ENCODE measurements at regions not wholly inside any gene's neighbourhood (a gene's known extent, or its start where the extent isn't known, plus 50 kb on each side); places are given as distances from the start of the nearest gene placed in this dataset.
A peak's percentile ranks its signal among the peaks of the same experiment; 100 is the strongest.
"Not testable (repeated sequence)": the region's sequence is repeated elsewhere in the genome, so short reads cannot be mapped to it uniquely, and the experiment has no call there.

DNA sequence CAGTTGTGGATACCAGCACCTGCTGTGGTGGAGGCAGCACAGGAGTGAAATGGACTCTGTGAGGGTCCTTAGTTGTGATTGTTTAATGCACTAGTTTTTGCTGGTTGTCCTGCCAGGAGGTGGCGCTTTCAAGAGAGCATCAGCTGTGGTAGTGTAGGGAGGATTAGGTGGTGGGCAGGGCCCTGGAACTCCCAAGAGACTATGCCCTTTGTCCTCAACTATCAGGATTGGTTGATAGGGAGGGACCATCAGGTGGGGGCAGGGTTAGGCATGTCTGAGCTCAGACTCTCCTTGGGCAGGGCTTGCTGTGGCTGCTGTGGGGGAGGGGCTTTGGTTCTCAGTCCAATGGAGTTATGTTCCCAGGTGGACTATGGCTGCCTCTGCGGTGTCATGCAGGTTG, 121.9 kb downstream of the RRAGB start:
- Histone ChIP-seq H3K27ac (ENCODE audit: low read length) (no peak overlapping the region), H3K36me3 (replicated peaks; ENCODE audit: low read depth, low read length) (no peaks in the 10 kb centered on the region), H3K9ac (ENCODE audit: low read length) (no peak overlapping the region), H2AFZ (ENCODE audit: low read depth, low read length) (no peak overlapping the region), H3K4me3 (ENCODE audit: low read length) (no peak overlapping the region), H3K79me2 (ENCODE audit: low read length) (no peaks in the 10 kb centered on the region), H3K27me3 (ENCODE audit: low read depth, low read length) (no peaks in the 10 kb centered on the region), H3K4me1 (ENCODE audit: low read length) (no peaks in the 10 kb centered on the region), H3K9me3 (ENCODE audit: insufficient read depth, low read length) (no peaks in the 10 kb centered on the region), H4K20me1 (ENCODE audit: insufficient read depth, low read length) (no peaks in the 10 kb centered on the region), H3K4me2 (ENCODE audit: low read length) (no peak overlapping the region)
- TF ChIP-seq CTCF (IDR thresholded peaks at IDR 0.05; ENCODE audit: low read depth, low read length), result peak; percentile 43
- no peak for TF ChIP-seq EZH2phosphoT487 (IDR thresholded peaks at IDR 0.05; ENCODE audit: low read depth)

DNA sequence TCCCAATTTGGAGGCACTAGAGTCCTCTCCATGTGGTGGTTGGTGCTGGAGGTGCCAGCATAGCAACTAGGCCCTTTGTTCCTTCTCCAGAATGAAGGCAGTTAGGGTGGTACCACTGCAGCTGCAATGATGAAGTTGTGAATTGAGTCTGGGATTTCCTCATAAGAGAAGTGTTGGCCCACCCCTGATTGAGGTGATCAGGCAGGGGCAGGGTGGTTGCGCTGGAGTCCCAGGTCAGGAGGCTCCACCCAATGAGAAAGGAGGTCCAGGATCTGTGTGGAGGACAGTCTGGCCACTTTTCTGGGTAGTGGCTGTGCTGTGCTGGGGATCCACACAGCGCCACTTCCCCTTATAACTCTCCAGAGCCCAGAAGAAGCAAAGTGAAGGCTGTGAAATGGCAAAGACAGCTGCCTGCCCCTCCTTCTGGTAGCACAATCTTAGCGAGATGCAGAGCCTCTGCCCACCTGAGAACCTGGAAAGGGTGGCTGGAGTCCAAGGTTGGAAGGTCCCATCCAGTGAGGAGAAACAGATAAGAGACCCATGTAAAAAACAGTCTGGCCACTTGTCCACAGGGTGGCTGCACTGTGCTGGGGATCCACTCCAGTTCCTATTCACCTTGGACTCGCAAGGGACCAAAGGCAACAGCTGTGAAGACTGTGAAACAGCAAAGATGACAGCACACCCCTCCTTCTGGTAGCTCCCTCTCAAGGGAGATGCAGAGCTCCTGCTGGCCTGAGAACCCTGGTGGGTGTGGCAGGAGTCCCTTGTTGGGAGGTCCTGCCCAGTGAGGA, 124.6 kb downstream of the RRAGB start:
- Histone ChIP-seq H3K27me3 (ENCODE audit: low read depth, low read length) (no peaks in the 10 kb centered on the region), H3K4me1 (ENCODE audit: low read length) (no peaks in the 10 kb centered on the region), H3K79me2 (ENCODE audit: low read length) (no peaks in the 10 kb centered on the region), H2AFZ (ENCODE audit: low read depth, low read length) (no peak overlapping the region), H3K4me2 (ENCODE audit: low read length) (no peak overlapping the region), H3K9me3 (ENCODE audit: insufficient read depth, low read length) (no peaks in the 10 kb centered on the region), H3K4me3 (ENCODE audit: low read length) (no peak overlapping the region), H3K36me3 (replicated peaks; ENCODE audit: low read depth, low read length) (no peaks in the 10 kb centered on the region), H3K9ac (ENCODE audit: low read length) (no peak overlapping the region), H4K20me1 (ENCODE audit: insufficient read depth, low read length) (no peaks in the 10 kb centered on the region), H3K27ac (ENCODE audit: low read length) (no peak overlapping the region)
- TF ChIP-seq CTCF (IDR thresholded peaks at IDR 0.05; ENCODE audit: low read depth, low read length) (no peak), EZH2phosphoT487 (IDR thresholded peaks at IDR 0.05; ENCODE audit: low read depth) (no peak)

GRCh38 chrX:55866779-55867178, 149.2 kb downstream of the RRAGB start:
- not testable (repeated sequence) for H3K4me2 ChIP-seq (ENCODE audit: low read length); H3K36me3 ChIP-seq (replicated peaks; ENCODE audit: low read depth, low read length); H3K79me2 ChIP-seq (ENCODE audit: low read length); H3K27me3 ChIP-seq (ENCODE audit: low read depth, low read length); H2AFZ ChIP-seq (ENCODE audit: low read depth, low read length); H3K9ac ChIP-seq (ENCODE audit: low read length); H3K4me3 ChIP-seq (ENCODE audit: low read length); H3K9me3 ChIP-seq (ENCODE audit: insufficient read depth, low read length); H4K20me1 ChIP-seq (ENCODE audit: insufficient read depth, low read length); H3K27ac ChIP-seq (ENCODE audit: low read length)
- peaks cover 14% of the 10 kb centered on the region for H3K4me1 ChIP-seq (ENCODE audit: low read length)

GRCh38 chrX:55867181-55867651, 149.7 kb downstream of the RRAGB start:
- Histone ChIP-seq H2AFZ (ENCODE audit: low read depth, low read length) (no peak overlapping the region), H3K4me2 (ENCODE audit: low read length) (peak overlapping the region; percentile 45), H3K79me2 (ENCODE audit: low read length) (no peaks in the 10 kb centered on the region), H3K36me3 (replicated peaks; ENCODE audit: low read depth, low read length) (no peaks in the 10 kb centered on the region), H3K27me3 (ENCODE audit: low read depth, low read length) (no peaks in the 10 kb centered on the region), H3K9me3 (ENCODE audit: insufficient read depth, low read length) (no peaks in the 10 kb centered on the region), H3K4me1 (ENCODE audit: low read length) (peaks cover 14% of the 10 kb centered on the region), H3K27ac (ENCODE audit: low read length) (no peak overlapping the region), H4K20me1 (ENCODE audit: insufficient read depth, low read length) (no peaks in the 10 kb centered on the region), H3K4me3 (ENCODE audit: low read length) (no peak overlapping the region), H3K9ac (ENCODE audit: low read length) (no peak overlapping the region)
- TF ChIP-seq EZH2phosphoT487 (IDR thresholded peaks at IDR 0.05; ENCODE audit: low read depth) (no peak), CTCF (IDR thresholded peaks at IDR 0.05; ENCODE audit: low read depth, low read length) (no peak)
